Suppressor macrophage treated with lipopolysaccharide for 1 hour (primary cell): ENCODE measurements at regions not wholly inside any gene's neighbourhood (a gene's known extent, or its start where the extent isn't known, plus 50 kb on each side); places are given as distances from the start of the nearest gene placed in this dataset.
"Not testable (repeated sequence)": the region's sequence is repeated elsewhere in the genome, so short reads cannot be mapped to it uniquely, and the experiment has no call there.

ENCODE experiments used
- DNase-seq, 3 donors: peaks; one replicate each; pipeline ENCODE4 v3.0.0-alpha.2; 2020 to 2022

GRCh38 chr3:115254492-115255196 is 107.6 kb upstream of the ZBTB20 start:
- no peak for DNase-seq

DNA sequence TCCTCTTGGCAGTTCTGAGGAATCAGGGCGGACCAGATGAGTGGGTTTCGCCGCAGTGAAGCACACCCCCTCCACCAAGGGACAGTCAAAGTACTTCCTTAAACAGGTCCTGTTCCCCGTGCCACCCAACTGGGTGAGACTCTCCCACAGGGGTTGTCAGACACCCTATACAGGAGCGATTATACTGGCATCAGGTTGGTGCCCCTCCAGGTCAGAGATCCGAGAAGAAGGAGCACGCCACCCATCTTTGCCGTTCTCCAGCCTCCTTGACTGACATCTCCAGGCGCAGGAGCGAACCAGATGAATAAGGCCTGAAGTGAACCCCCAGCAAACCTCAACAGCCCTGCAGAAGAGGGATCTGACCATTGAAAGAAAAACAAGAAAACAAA is 108.1 kb upstream of the ZBTB20 start:
- no peak for DNase-seq

GRCh38 chr3:115270849-115271248 is 123.8 kb upstream of the ZBTB20 start:
- DNase-seq: no peak

DNA sequence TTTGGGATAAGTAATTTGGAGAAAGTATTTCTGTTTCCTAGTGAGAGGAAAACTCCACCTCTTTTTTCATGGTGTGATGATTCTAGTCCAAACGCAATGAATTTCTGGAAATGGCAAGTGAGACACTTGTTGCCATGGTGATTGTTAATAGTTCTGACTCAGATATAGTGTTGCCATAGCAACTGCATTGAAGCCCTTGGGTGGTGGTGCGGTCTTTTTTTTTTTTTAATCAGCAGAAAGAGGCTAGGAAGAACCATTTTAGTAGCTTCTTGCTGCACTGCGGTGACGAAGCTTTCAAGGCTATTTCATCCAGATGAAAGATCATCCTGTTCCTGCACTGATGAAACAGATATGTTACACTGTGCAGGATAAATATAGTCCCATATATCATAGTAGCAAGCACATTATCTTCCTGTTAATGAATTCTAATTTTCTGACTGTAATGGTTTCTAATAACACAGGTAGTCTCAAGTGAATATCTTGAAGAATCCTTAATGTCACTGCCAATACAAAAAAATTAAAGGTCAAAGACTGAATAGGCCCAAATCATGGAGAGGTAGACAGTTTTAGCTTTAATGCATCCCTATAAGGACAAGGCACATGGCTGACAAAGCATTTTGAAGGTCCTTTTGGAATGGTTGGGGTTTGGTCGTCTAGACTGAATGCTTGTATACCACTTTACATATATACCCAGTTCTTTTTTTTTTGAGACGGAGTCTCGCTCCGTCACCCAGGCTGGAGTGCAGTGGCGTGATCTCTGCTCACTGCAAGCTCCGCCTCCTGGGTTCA is 125.1 kb upstream of the ZBTB20 start:
- no peak for DNase-seq

DNA sequence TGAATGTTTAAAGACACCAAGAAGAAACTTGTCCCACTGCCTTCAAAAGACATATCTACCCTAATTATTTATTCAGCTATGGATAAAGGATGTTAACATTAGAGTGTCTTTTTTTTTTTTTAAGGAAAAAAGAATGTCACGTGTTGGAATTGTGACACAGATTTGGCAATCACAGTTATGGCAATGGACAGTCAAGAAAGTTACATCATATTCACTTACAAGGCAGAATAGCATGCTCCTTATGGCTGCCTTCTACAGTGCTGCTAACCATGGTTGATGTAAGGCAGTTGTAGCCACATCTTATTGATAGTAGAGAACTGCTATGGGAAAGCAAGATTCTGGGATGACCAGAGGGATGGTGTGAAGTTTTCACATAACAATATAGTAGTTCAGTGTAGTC is 128.8 kb upstream of the ZBTB20 start:
- peak in 2 of 3 donors; percentile 23 to 27 for DNase-seq

DNA sequence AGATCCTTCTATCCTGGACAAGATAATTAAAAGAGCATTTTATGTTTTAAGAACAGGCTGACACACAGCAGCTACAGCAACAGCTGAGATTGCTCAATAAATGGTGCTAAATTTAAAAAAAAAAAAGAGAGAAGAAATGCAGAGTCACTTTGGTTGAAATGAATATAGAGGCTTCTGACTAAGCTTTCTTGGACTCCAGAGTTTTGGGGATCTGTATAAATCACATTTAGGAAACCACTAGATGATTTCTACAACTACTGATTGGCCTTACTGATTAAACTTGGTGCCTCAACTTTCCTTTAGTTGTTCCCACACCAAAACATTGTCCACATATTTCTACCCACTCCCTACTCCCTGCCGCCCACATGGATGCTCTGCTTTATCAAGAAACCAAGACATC is 132.9 kb upstream of the ZBTB20 start:
- DNase-seq: peak in 1 of 3 donors; percentile 14

- DNase-seq: peak in 2 of 3 donors; percentile 20 to 36
Observed at GRCh38 chr3:115280506-115280905, 133.4 kb upstream of the ZBTB20 start.

- no peak for DNase-seq
Observed at GRCh38 chr3:115281697-115282675, 134.9 kb upstream of the ZBTB20 start.

DNA sequence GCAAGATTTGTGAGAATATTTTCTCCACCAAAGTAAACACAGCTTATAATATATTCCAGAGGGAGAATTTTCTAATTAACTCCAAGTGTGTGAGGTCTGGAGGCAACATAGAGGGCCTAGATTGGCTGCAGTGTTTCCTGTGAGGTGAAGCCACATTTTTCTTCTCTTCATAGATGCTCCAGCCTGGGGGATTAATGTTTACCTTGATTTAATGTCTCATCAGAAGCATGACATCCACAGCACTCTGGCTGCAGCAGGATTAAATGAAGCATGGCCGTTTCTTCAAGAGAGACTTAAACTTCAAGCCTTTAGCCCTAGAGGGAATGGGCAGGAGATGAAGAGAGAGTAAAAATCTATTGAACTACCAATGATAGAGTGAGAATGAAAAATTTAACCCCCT is 137.9 kb upstream of the ZBTB20 start:
- DNase-seq: no peak

DNA sequence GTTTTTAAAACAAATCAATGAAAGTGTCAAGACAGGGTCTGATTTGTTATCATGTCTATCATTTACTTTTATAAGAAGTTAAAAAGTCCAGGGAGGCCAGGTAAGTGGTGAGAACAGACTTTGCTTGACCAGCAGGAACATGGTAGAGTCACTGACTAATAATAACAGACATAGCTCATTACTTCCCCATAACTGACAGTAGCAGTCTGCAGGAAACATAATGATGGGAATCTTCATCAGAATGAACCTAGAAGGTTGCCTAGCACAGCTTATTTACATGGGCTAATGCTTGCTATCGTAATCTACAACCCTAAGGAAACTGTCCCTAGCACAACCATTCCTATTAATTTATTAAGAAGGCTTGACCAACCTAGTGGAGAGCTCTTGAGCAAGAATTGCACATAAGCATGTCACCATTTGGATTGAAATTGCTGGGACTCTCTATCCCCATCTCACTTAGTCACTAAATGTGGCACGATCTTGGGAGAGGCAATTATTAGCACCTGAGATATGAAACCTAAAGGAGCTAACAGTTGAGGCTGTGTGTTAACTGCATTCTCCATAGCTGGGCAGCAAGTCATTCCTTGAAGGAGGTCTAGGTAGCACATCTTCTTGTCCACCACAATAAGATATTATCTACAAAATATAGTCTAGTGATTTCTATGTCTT is 139.6 kb upstream of the ZBTB20 start:
- no peak for DNase-seq

GRCh38 chr3:115287198-115287597 is 140.1 kb upstream of the ZBTB20 start:
- DNase-seq: no peak

GRCh38 chr3:115292131-115292530 is 145.0 kb upstream of the ZBTB20 start:
- DNase-seq: no peak

- DNase-seq: no peak
Observed at GRCh38 chr3:115292677-115293165, 145.6 kb upstream of the ZBTB20 start.

GRCh38 chr3:115293321-115293720 is 146.2 kb upstream of the ZBTB20 start:
- no peak for DNase-seq

- DNase-seq: no peak
Observed at GRCh38 chr3:115301364-115301860, 154.3 kb upstream of the ZBTB20 start.

DNA sequence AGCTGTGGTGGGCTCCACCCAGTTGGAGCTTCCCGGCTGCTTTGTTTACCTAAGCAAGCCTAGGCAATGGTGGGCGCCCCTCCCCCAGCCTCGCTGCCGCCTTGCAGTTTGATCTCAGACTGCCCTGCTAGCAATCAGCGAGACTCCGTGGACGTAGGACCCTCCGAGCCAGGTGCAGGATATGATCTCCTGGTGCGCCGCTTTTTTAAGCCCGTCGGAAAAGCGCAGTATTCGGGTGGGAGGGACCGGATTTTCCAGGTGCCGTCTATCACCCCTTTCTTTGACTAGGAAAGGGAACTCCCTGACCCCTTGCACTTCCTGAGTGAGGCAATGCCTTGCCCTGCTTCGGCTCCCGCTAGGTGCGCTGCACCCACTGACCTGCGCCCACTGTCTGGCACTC is 170.9 kb upstream of the ZBTB20 start:
- DNase-seq: not testable (repeated sequence)

DNA sequence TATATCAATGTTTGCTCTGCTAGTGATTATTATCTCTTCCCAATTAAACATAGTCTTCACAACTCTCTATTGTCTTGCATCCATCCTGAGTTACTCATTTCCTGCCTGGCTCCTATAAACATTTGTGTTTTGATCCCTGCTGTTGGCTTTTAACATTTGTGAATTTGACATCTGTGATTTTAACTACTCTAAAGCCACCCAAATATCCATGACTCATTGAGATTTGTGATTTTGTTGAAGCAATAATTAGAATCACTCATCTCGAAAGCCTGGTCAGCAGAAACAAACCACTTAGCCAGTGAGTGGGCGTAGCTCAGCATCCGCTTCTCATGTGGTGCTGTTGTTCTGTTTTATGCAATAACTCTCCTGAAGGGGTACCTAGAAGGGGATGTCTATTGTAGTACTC is 174.3 kb upstream of the ZBTB20 start:
- no peak for DNase-seq

- DNase-seq: no peak
Observed at GRCh38 chr3:115322901-115323300, 175.8 kb upstream of the ZBTB20 start.

DNA sequence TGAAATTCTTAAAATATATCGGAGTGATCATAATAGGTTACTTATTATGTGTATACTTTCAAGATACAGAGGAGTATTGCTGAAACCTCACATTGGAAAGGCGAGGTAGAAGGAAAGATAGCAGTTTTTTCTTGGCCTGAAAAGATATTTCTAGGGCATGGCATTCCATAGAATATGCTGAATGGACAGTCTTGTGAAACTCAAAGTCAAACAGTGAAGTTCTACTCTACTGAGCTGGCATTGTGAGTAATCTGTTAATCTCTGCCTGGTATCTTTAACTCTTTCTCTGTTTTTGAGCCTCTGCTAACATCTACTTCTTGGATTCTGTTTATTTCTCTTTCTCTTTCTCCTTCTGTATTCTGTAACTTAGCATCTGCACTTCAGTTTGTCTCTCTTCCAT is 176.3 kb upstream of the ZBTB20 start:
- no peak for DNase-seq

GRCh38 chr3:115324056-115324455 is 177.0 kb upstream of the ZBTB20 start:
- no peak for DNase-seq

DNA sequence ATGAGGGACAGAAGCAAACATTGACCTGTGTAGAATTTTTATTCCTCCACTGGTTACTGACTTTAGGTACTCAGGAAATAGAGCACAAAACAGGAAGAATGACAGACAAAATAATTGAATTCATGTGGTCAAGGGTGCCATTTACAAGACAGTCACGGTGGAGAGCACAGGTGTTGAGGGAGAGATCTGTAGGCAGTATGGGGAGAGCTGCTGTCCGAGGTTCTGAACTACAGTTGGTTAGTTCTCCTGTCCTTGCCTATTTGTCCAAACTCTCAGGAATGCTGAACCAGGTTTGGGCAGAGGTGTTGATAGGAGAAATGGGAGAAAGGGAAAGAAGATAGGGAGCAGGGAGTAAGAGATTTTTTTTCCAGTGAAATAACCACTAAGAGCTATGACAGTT is 178.5 kb upstream of the ZBTB20 start:
- peak in 2 of 3 donors; percentile 4 to 8 for DNase-seq

DNA sequence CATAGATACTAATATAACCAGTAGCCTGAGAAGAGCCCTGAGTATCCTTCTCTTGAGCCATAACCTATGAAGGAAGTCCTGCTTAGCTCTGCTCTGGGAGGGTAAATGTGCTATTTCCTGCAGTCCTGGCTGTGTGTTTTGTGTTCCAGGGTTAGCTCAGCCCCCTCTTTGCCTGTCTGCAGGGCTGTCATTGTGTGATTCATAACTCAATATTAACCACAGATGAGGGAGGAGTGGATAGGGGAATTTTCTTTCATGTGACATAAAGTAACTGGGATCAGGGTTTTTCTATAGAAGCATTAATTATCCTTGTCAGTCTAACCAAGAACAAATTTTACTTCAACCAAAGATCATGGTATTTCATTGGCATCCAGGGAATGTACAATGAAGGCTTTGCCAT is 183.3 kb upstream of the ZBTB20 start:
- DNase-seq: no peak
